ENCODE measurements at regions not wholly inside any gene's neighbourhood (a gene's known extent, or its start where the extent isn't known, plus 50 kb on each side); places are given as distances from the start of the nearest gene placed in this dataset.

GRCh38 chr11:70697701-70698100 lies 299.4 kb downstream of the CTTN start:
- TF ChIP-seq, protein P1, sequence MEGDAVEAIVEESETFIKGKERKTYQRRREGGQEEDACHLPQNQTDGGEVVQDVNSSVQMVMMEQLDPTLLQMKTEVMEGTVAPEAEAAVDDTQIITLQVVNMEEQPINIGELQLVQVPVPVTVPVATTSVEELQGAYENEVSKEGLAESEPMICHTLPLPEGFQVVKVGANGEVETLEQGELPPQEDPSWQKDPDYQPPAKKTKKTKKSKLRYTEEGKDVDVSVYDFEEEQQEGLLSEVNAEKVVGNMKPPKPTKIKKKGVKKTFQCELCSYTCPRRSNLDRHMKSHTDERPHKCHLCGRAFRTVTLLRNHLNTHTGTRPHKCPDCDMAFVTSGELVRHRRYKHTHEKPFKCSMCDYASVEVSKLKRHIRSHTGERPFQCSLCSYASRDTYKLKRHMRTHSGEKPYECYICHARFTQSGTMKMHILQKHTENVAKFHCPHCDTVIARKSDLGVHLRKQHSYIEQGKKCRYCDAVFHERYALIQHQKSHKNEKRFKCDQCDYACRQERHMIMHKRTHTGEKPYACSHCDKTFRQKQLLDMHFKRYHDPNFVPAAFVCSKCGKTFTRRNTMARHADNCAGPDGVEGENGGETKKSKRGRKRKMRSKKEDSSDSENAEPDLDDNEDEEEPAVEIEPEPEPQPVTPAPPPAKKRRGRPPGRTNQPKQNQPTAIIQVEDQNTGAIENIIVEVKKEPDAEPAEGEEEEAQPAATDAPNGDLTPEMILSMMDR (IDR thresholded peaks at IDR 0.05), result no peak
- TF ChIP-seq POLR2A (IDR thresholded peaks at IDR 0.05) (no peak), EP300 (IDR thresholded peaks at IDR 0.05) (no peak)

Data from ovary (tissue), 3 donors.